OCI-LY1 (cell line): ENCODE measurements at regions not wholly inside any gene's neighbourhood (a gene's known extent, or its start where the extent isn't known, plus 50 kb on each side); places are given as distances from the start of the nearest gene placed in this dataset.

Experiments used
- H2AFZ ChIP-seq: fragments of 200-600 bp; sonication (generic), shearing (Covaris generic); 2 replicates; pipeline ENCODE4 v1.6.0; 2014; ENCODE audit warnings: antibody characterized with exemption, mild to moderate bottlenecking, low read length
- H3F3A ChIP-seq: fragments of 200-600 bp; sonication (generic), shearing (Covaris generic); 2 replicates; pipeline ENCODE4 v1.6.0; 2014; ENCODE audit warnings: mild to moderate bottlenecking, antibody characterized with exemption, low read length, moderate library complexity; ENCODE audit not compliant: insufficient read depth
- H3K27ac ChIP-seq: fragments of 200-600 bp; sonication (generic); 2 replicates; pipeline ENCODE4 v1.5.1; 2014; ENCODE audit warnings: low read length, mixed run types, mild to moderate bottlenecking, low read depth; ENCODE audit not compliant: poor library complexity, severe bottlenecking
- H3K27me3 ChIP-seq: fragments of 200-600 bp; sonication (generic); 2 replicates; pipeline ENCODE4 v1.6.0; 2014; ENCODE audit warnings: antibody characterized with exemption, mild to moderate bottlenecking, low read length, moderate library complexity; ENCODE audit not compliant: insufficient read depth
- H3K36me3 ChIP-seq: fragments of 200-600 bp; sonication (generic); 2 replicates; pipeline ENCODE4 v1.6.1; 2014; ENCODE audit warnings: mild to moderate bottlenecking, antibody characterized with exemption, low read length, moderate library complexity, mixed read lengths; ENCODE audit not compliant: insufficient read depth
- H3K4me1 ChIP-seq: fragments of 200-600 bp; sonication (generic); 2 replicates; pipeline ENCODE4 v1.5.1; 2014; ENCODE audit warnings: mild to moderate bottlenecking, low read length, moderate library complexity; ENCODE audit not compliant: insufficient read depth, severe bottlenecking
- H3K4me2 ChIP-seq: fragments of 200-600 bp; sonication (generic), shearing (Covaris generic); 2 replicates; pipeline ENCODE4 v1.6.1; 2014; ENCODE audit warnings: low read length
- H3K4me3 ChIP-seq: fragments of 200-600 bp; sonication (generic); 2 replicates; pipeline ENCODE4 v1.5.1; 2014; ENCODE audit warnings: low read length, low read depth, mild to moderate bottlenecking, mixed read lengths; ENCODE audit not compliant: poor library complexity, severe bottlenecking
- H3K79me2 ChIP-seq: fragments of 200-600 bp; shearing (Covaris generic); 2 replicates; pipeline ENCODE4 v1.6.1; 2016; ENCODE audit warnings: mixed run types, low read length, mixed read lengths; ENCODE audit not compliant: insufficient read depth
- H3K9ac ChIP-seq: fragments of 200-600 bp; sonication (generic), shearing (Covaris generic); 2 replicates; pipeline ENCODE4 v1.6.1; 2014; ENCODE audit warnings: mild to moderate bottlenecking, low read length, mixed read lengths
- H3K9me2 ChIP-seq: fragments of 200-600 bp; sonication (generic), shearing (Covaris generic); 2 replicates; pipeline ENCODE4 v1.6.1; 2014; ENCODE audit warnings: low read depth, mild to moderate bottlenecking, low read length, mixed read lengths
- H3K9me3 ChIP-seq: fragments of 200-600 bp; shearing (Covaris generic); 2 replicates; pipeline ENCODE4 v1.6.1; 2014; ENCODE audit warnings: low read length, mixed read lengths
- H4K20me1 ChIP-seq: fragments of 200-600 bp; sonication (generic), shearing (Covaris generic); 2 replicates; pipeline ENCODE4 v1.6.0; 2016; ENCODE audit warnings: mild to moderate bottlenecking, low read length; ENCODE audit not compliant: insufficient read depth
- EZH2 ChIP-seq: fragments of 200-600 bp; sonication (generic), shearing (Covaris generic); IDR thresholded peaks from 2 replicates; pipeline ENCODE4 v1.8.0; 2017; ENCODE audit warnings: borderline replicate concordance, mixed run types, mild to moderate bottlenecking, antibody characterized with exemption, low read length, moderate library complexity, mixed read lengths
- TF ChIP-seq, protein P1 (sequence below): fragments of 200-600 bp; sonication (generic), shearing (Covaris generic); IDR thresholded peaks from 2 replicates; pipeline ENCODE4 v1.5.1; 2017; ENCODE audit warnings: mild to moderate bottlenecking, antibody characterized with exemption, low read length, moderate library complexity, mixed read lengths

GRCh38 chr2:217121565-217121964 is 261.7 kb upstream of the TNP1 start:
- H3K9me2 ChIP-seq: no peaks in the 10 kb centered on the region
- H3K4me3 ChIP-seq: no peak overlapping the region
- no peaks in the 10 kb centered on the region for H3K27me3 ChIP-seq
- H4K20me1 ChIP-seq: no peaks in the 10 kb centered on the region
- no peak overlapping the region for H3K4me2 ChIP-seq
- no peaks in the 10 kb centered on the region for H3K36me3 ChIP-seq
- H3F3A ChIP-seq: no peaks in the 10 kb centered on the region
- no peak for TF ChIP-seq EZH2
- TF ChIP-seq, protein P1, sequence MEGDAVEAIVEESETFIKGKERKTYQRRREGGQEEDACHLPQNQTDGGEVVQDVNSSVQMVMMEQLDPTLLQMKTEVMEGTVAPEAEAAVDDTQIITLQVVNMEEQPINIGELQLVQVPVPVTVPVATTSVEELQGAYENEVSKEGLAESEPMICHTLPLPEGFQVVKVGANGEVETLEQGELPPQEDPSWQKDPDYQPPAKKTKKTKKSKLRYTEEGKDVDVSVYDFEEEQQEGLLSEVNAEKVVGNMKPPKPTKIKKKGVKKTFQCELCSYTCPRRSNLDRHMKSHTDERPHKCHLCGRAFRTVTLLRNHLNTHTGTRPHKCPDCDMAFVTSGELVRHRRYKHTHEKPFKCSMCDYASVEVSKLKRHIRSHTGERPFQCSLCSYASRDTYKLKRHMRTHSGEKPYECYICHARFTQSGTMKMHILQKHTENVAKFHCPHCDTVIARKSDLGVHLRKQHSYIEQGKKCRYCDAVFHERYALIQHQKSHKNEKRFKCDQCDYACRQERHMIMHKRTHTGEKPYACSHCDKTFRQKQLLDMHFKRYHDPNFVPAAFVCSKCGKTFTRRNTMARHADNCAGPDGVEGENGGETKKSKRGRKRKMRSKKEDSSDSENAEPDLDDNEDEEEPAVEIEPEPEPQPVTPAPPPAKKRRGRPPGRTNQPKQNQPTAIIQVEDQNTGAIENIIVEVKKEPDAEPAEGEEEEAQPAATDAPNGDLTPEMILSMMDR: no peak
- no peak overlapping the region for H3K27ac ChIP-seq
- no peak overlapping the region for H2AFZ ChIP-seq
- H3K4me1 ChIP-seq: no peaks in the 10 kb centered on the region
- H3K79me2 ChIP-seq: no peaks in the 10 kb centered on the region
- H3K9me3 ChIP-seq: no peaks in the 10 kb centered on the region
- no peak overlapping the region for H3K9ac ChIP-seq

- H3K79me2 ChIP-seq: no peaks in the 10 kb centered on the region
- H3K27me3 ChIP-seq: no peaks in the 10 kb centered on the region
- H3K4me3 ChIP-seq: no peak overlapping the region
- no peak overlapping the region for H2AFZ ChIP-seq
- no peaks in the 10 kb centered on the region for H4K20me1 ChIP-seq
- H3K9ac ChIP-seq: no peak overlapping the region
- H3F3A ChIP-seq: no peaks in the 10 kb centered on the region
- no peak overlapping the region for H3K4me2 ChIP-seq
- H3K9me2 ChIP-seq: no peaks in the 10 kb centered on the region
- H3K9me3 ChIP-seq: no peaks in the 10 kb centered on the region
- no peaks in the 10 kb centered on the region for H3K4me1 ChIP-seq
- no peaks in the 10 kb centered on the region for H3K36me3 ChIP-seq
- TF ChIP-seq EZH2: no peak
- TF ChIP-seq, protein P1: no peak
- H3K27ac ChIP-seq: no peak overlapping the region
Measured at GRCh38 chr2:217120429-217120828, 260.6 kb upstream of the TNP1 start.

GRCh38 chr2:217118559-217119284 is 258.9 kb upstream of the TNP1 start:
- Histone ChIP-seq H2AFZ (no peak overlapping the region), H3K27ac (no peak overlapping the region)
- TF ChIP-seq, protein P1: no peak
- no peak for TF ChIP-seq EZH2

More at GRCh38 chr2:217118559-217119284, 258.9 kb upstream of the TNP1 start:
- no peak overlapping the region for H3K4me3 ChIP-seq
- H3K4me2 ChIP-seq: no peak overlapping the region
- H3F3A ChIP-seq: no peaks in the 10 kb centered on the region
- H3K79me2 ChIP-seq: no peaks in the 10 kb centered on the region
- no peaks in the 10 kb centered on the region for H4K20me1 ChIP-seq
- no peaks in the 10 kb centered on the region for H3K27me3 ChIP-seq
- H3K36me3 ChIP-seq: no peaks in the 10 kb centered on the region
- no peaks in the 10 kb centered on the region for H3K9me2 ChIP-seq
- H3K9ac ChIP-seq: no peak overlapping the region
- no peaks in the 10 kb centered on the region for H3K4me1 ChIP-seq
- no peaks in the 10 kb centered on the region for H3K9me3 ChIP-seq
